HG02678 (cell line): ENCODE measurements at regions not wholly inside any gene's neighbourhood (a gene's known extent, or its start where the extent isn't known, plus 50 kb on each side); places are given as distances from the start of the nearest gene placed in this dataset.
"Not testable (repeated sequence)": the region's sequence is repeated elsewhere in the genome, so short reads cannot be mapped to it uniquely, and the experiment has no call there.

Experiments
- ATAC-seq: cut with Tn5 transposase; IDR thresholded peaks from one replicate; pipeline ENCODE4 v1.9.1; 2021; ENCODE audit warnings: mild to moderate bottlenecking, moderate library complexity; ENCODE audit not compliant: unreplicated experiment

DNA sequence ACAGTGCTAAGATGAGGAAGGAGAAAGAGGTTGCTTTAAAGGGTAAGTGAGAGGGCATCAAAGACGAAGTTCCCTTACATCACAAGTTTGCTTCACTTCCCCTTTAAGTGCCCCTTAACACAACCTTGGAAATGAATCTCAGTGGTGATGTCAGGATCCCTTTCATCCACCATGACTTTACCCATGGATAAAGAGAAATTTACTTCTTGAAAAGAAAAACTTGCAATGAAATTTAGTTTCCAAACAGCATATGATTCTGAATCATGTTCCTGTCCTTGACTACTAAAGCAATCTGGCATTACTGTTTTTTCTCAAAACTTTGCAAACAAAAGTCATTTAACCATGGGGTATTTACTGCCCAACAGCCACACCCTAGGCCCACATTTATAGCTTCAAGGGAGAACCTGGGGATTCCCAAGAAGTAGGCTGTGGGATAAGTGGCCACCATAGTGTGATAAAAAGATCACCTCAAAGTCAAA, 135.9 kb downstream of the ITGB8 start:
- ATAC-seq = peak; percentile 69

DNA sequence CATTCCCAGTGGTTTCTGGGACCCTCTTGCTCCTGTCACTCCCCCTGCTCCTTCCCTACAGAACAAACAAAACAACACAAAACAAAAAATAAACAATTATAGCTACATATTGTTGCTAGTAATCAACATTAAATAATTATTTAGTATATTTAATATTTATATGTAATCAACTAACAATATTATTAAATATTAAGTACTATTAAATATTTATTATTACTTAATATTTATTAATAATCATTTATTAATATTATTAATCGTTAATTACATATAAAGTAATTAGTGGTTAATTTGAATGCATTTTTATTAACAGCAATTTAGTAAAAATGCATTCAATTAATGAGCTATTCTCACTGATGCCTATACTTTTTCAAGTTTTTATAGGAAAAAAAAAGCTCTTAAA, 139.4 kb downstream of the ITGB8 start:
- no peak for ATAC-seq

DNA sequence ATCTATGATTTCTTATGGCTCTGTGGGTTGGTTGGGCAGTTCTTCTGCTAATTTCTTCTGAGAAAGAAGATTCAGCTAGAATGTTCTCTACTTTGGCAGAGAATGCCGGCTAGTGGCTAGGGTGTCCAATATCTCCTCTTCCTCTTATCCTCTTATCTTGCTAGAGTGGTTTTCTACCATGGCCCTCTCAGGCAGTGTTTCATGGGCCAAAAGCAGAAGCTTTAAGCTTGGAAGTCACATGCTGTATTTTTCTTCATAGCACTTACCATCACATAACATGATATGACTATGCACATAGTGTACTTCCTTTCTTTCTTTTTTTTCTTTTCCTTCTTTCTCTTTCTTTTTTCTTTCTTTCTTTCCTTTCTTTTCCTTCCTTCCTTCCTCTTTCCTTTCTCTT, 140.0 kb downstream of the ITGB8 start:
- no peak for ATAC-seq

DNA sequence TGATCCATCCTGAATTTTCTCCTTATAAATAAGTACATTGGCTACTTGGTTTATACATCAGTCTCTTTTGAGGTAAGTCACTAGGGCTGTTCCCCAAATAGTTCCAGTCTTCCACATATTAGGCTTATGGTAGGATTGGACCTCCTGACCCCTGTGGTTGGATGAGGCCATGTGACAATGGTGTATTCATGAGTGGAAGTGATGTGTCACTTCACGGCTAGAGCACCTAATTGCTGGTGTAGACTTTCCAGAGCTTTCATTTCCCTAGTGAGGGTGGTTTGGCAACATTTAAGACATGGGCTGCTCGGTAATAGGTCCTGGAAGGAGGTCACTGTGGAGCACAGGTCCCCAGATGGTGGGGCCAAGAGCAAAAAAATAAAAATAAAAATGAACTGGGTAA, 141.2 kb upstream of the ABCB5 start:
- no peak for ATAC-seq

DNA sequence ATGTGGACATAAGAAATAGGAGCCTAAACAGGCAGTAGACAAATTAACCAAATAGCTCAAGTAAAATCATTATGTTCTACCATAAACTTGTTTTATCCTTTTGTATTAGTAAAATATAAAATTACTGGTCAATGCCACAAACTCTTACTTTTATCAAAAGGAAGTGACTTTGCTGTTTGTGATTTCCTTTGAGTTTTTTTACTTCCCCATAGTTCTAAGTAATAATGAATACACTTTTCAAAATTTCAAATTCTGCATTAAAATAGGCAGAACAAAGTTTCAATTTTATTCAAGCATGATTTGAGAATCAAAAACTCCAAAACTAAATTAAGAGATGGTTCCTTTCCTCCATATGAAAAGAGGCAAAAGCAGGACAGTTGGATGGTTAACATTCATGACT, 139.7 kb upstream of the ABCB5 start:
- no peak for ATAC-seq

DNA sequence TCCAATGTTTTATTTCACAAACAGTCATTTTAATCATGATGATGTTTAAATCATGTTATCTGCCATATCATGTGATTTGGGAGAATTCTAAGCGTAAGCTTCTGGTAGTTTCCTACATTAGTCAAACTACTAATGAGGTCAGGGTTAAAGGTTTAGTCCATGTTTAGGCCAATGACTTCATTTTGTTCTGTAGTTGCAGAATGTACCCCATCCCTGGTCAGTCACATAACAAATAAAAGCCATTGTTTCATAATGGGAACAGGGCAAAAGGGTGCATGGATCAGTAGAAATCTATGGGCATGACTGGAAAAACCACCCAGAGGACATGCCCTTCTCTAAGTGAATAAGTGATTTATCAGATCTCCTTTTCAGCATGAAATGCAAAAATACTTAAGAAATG, 138.4 kb upstream of the ABCB5 start:
- no peak for ATAC-seq

DNA sequence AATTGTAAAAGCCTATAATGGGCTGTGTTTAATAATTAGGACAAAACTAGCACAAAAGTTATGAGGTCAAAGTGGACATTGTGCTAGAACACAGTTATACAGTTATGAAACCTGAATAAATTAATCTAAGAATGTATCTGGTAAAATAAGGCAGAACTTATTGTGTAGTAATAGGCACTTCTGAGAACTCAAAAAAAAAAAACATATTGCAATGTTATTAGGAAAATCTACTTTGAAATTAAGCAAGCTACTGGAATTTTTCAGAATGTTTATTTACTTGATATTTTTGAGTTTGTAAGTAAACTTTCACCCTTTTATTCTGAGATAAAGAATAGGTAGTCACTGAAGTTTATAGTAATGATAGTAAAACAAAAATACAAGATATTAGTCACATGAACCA, 135.8 kb upstream of the ABCB5 start:
- no peak for ATAC-seq

DNA sequence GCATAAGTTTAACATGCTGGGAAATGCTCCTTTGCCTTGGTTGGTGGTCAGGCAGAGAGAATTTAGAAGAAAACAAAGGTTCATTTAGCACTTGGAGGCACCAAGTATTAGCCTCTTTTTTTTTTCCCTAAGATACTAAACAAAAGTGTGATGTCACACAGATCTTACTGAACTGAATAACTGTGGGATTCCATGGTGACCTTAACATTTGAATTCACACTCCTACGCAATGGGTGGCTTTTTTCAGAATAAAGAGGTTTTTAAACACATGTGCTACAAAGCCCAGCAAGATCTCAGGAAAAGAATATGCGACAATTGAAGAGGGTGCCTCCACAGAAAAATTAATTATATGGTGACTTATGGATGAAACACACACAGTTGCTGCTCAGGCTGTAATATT, 133.4 kb upstream of the ABCB5 start:
- no peak for ATAC-seq

DNA sequence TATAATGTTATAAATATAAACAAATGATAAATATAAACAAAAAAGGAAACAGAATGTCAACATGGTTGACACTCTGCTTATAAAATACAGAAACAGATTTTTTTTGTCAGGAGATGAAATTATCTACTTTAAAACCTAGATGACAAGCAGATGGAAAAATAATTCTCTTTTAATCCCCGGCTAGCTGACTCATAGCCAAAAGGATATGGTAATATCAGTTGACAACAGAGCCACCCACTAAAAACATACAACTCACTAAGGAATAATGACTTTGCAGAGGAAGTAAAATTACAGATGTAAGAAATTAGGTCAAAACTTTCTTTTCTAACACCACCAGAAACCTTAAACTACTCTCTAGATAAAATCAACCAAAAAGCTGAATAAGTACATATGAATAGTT, 131.1 kb upstream of the ABCB5 start:
- no peak for ATAC-seq

DNA sequence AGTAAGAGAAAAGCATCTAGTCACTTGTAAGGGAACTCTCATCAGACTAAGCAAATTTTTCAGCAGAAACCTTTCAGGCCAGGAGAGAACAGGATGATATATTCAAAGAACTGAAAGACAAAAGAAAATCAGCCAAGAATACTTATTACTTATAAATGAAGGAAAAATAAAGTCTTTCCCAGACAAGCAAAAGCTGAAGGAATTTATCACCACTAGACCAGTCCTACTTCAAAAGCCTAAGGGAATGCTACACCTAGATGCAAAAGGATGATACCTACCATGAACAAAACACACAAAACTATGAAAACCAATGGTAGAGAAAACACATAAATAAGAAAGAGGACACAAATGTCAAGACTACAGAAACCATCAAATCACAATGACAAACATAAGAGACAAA, 126.6 kb upstream of the ABCB5 start:
- ATAC-seq = no peak

DNA sequence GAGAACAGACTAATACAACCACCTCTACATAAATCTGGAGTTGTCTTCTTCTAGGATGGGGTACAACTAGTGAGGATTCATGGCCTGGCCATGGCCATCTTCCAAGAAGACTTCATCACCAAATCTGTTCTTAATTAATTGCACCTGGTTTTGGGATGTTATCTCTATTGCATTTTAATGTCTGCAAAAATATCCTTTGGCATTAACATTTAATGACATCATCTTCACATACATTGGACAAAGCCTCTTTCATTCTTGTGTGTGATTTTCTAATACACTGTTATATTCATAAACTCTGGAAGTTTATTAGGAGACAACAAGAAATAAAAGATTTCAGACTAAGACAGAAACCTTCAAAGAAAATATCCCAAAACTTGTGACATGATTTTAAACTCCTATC, 124.2 kb upstream of the ABCB5 start:
- no peak for ATAC-seq

DNA sequence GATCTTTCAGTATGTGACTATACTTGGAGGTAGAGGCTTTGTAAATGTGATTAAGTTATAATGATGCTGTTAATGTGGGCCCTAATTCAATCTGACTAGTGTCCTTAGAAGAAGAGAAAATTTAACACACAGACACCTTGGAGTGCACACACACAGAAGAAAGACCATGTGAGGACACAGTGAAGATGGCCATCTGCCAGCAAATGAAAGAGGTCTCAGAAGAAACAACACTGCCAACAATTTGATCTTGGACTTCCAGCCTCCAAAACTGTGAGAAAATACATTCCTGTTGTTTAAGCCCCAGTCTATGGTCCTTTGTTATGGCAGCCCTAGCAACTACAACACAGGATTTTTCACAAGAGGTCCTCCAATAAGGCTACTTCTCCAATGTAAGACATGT, 120.9 kb upstream of the ABCB5 start:
- no peak for ATAC-seq

DNA sequence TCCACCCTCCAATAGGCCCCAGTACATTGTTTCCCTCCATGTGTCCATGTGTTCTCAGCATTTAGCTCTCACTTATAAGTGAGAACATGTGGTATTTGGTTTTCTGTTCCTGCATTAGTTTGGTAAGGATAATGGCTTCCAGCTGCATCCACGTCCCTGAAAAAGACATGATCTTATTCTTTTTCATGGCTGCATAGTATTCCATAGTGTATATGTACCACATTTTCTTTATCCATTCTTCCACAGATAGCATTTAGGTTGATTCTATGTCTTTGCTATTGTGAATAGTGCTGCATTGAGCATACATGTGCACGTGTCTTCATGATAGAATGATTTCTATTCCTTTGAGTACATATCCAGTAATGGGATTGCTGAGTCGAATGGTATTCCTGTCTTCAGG, 114.0 kb upstream of the ABCB5 start:
- not testable (repeated sequence) for ATAC-seq

DNA sequence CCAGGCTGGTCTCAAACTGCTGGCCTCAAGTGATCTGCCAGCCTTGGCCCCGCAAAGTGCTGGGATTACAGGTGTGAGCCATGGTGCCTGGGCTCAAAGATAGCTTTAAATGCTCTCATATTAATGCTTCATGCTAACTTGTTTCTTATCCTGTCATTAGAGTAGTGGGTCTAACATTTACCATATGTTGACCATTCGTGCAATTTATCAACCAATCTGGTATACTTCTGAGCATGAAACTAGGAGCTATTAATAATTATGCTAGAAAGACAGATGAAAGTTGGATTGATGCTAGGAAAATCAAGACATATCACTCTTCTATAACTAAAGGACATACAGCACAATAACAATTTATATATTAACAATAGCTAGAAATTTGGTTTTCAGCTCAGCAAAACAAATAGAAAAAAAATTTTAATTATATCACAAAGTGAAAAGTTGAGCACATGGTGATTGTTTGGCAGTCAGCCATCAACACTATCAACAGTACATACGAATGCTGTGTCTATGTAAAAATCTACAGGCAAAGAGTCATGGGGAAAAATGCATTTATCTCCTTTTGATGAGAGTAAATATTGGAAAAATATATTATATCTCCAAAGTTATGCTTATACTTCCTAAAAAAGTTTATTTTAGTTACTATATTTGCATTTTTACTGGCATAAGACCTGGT, 112.1 kb upstream of the ABCB5 start:
- ATAC-seq = no peak

DNA sequence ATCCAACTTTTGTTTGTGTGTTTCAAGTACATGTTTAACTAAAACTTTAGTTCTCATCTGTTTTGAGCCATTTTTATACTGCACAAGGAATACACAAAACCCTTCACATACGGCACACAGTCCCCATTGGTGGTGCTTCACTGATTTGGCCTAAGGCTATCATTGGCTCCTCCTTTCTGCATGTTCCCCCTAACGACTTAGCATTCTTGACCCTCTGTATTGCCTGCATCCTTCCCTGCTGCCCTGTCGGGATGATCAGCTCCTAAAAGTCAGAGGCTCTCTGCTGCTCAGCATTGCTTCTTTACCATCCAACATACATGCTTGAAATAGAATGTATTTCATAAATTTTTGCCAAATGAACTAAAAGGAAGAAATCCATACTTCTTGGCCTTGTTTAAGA, 111.4 kb upstream of the ABCB5 start:
- no peak for ATAC-seq

DNA sequence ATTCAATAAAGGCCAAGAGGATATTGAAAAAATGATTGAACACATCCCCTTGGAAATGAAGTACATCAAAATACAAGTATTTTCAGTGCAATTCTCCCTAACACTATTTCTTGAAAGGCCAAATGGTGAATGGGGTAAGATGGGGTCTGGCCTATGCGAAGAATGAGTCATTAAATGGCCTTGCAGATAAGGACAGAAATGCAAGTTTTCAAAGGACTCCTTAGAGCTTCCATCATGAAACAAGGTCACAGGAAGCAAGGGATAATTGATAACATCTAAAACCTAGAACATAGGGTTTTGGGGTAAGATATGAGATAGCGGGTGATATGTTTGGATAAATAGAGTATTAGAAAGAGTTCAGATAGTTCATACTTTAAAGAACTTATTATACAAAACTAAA, 109.3 kb upstream of the ABCB5 start:
- no peak for ATAC-seq

DNA sequence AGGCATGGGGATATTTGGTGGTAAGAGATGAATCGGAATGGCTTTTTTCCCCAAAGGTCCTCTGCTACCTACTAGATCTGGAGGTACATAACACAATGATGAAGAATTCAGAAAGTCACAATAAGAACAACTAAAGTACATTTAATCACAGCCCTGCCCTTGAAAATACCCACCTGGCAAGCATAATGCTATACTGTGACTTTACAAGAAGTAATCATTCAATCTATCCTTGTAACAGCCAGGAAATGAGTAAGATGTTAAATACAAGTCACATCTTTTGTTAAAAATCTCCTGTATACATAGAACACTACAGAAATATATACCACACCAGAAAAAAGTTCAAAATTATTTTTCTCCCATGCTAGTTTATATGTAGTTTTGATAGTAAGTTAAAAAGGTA, 108.3 kb upstream of the ABCB5 start:
- ATAC-seq = no peak

DNA sequence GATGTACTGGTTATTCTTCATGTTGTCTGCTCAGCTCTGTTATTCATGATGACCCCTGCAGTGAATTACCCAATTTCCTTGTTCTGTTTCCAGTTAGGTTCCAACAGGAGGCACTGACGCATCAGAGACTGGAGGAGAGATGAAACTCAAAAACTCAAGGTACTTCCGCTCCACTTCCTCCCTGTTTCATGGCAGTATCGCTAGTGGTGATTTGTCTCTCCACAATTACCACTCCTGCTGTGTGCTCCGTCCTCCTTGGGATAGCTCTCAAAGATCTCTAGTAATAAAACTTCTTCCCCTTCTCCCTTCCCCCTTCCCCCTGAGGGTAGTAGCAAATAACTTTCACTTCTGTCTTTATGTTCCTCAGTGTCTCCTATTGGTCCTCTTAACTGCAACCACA, 107.4 kb upstream of the ABCB5 start:
- ATAC-seq = no peak

DNA sequence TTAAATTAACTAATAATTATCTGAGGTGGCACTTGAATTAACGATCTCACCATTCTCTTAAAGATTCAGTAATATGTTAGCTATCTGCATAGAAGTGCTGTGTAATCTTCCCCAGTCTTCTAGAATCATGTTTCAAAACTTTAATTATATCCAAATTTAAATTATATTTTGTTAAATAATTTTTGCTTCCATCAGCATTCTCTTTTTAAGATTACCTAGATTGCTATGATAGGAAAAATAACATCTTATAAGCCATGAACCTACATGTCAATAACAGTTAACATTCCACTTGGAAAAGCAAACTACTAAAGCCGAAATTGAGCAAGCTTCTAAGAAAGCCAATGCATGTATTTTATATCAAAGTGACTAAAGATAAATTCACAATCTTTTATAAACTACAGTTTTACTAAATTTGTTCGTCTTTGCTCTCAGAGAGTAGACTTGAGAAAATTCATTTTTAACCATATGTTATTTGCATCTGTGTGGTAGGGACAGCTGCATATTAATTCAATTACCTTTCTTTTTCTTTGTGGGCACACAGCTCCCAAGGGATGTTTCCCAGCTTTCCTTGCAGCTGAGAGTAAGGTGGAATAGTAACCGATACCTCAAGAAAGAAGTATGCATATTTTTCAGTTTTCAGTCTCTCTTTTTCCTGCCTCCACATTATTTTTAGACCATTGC, 105.4 kb upstream of the ABCB5 start:
- ATAC-seq = no peak

DNA sequence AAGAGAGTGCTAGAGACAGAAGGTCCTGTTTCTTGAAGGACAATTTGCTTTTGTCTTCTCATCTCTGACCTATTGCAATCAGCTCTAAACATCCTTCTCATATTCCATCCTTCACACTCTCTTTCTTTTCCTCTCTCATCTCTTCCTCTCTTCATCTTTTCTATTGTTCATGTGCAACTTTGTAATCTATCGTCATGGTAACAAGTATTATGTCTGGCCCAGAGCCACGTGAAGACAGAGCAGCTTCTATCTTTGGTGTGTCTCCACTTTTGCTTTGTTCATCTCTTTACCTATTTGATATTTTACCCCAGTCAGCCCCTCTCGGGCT, 104.9 kb upstream of the ABCB5 start:
- no peak for ATAC-seq

DNA sequence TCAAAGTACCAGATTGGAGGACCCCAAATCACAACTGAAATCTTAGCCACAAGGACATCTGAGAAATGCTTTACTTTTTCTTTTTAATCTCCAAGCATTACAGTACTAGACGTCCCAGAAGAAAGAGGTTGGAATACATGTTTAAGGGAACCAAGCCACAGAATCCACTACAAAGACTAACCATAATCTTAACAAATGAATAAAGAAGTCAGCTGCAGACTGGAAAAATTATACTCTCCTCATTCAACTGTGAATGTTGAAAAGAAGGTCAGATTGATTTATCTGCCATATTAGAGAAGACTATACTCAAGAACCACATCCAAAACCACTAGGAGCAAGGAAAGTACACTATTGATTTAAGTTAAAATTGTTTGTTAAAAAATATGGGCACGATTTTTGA, 102.1 kb upstream of the ABCB5 start:
- no peak for ATAC-seq

DNA sequence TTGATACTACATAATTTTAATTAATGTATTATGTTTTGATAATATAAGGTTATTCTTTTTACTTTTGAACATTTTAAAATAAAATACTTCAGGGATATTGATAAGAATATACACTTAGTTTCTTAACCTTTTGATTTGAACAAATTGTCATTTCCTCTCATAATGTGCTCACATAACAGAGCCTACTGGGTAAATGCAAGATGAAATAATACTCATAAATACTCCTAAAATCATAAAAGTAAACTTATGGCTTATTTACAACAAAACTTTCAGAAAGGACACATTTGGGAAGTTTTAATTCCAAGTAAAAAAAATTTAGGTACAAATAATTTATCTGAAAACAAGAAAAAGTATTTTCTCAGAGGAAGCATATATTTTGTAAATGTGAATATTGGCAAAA, 101.6 kb upstream of the ABCB5 start:
- ATAC-seq = no peak

DNA sequence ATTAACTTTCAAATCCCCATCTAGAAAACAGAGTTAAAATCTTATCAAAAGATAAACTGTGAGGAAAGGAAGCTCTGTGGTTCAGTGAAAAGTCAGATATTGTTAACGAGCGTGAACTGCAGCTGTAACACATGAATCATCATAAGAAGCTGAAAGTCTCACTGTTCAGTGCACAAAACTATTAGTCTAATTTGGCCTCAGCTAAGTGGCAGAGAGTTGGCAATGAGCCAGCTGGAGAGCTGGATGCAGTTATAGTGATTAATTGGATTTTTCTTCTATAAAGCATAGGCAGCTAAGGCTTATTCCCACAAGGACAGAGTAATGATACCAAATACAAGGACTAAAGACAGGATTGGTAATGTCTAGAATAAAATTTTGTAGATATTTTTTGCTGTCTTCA, 101.1 kb upstream of the ABCB5 start:
- ATAC-seq = no peak
